ENCODE measurements at regions not wholly inside any gene's neighbourhood (a gene's known extent, or its start where the extent isn't known, plus 50 kb on each side); places are given as distances from the start of the nearest gene placed in this dataset.
"Not testable (repeated sequence)": the region's sequence is repeated elsewhere in the genome, so short reads cannot be mapped to it uniquely, and the experiment has no call there.

- no peak for DNase-seq
These were observed 390.1 kb upstream of the RGS6 start for GRCh38 chr14:71541973-71542690.

DNA sequence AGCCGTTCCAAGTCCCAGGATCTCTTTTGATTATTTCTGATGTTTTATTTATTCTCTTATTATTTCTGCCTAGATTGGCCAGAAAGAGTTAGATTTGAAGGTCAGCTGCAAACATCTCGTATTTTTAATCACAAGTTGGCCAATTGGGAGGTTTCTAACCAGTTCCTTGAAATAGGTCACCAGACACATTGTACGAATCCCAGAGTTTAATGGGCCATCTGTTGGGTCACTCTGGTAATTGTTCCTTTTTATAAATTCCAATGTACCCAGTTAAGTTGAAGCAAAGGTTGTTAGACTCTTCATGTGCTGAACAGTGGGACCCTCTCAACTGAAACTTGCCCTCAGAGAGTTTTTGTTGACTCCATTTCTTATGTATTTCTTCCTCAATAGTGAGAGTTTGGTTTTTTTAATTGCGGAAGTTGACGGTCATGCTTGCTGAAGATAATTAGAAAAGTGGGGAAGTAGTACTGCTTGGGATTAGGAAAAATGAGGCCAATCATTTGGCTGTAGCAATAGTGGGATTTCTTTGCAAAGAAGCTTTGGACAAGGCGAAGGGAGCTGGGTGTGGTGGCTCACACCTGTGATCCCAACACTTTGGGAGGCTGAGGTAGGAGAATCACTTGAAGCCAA is 382.7 kb upstream of the RGS6 start:
- no peak for DNase-seq

DNA sequence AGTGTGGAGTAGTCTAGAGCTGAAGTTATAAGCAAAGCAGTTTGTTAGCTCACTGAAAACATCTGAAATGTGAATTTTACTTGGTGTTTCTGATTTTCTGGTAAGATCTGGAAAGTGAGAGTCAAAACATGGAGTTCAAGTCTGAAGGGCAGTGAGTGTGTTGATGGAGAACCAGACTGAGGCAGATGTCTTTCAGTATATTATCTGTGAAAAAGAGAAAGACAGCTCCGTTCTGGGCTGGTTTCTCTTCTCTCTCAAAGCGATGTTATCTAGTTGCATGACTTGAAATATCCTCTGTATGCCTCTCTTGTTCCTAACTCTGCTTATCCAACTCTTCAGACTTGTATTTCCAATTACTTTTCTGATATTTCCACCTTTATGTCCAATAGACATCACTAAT is 381.9 kb upstream of the RGS6 start:
- DNase-seq, result no peak

DNA sequence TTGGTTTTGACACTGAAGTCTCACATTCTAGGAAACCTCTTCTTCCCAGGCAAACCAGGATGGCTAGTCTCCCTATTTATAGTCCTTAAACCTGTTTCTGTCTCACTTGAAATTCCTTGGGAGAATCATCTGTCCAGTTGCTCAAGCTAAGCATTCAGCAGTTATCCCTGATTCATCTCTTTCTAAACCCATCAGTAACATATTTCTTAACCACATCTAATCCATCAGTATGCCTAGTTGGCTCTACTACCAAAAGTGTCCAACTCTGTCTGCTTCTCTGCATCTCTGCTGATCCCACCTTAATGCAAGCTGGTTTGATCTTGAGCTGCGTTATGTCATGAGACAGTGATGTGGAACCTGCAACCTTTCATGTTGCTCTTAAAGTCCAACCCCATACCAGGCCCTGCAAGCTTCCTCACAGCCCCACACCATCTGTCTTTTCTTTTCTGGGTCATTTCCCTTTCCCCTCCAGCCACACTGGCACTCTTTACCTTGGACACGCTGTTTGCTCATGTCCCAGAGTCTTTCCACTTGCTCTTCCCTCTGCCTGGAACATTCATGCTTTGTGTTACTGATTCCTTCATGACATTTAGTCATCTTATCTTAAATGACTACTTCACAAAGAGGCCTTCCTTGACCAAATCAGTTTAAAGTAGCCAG is 380.8 kb upstream of the RGS6 start:
- no peak for DNase-seq

DNA sequence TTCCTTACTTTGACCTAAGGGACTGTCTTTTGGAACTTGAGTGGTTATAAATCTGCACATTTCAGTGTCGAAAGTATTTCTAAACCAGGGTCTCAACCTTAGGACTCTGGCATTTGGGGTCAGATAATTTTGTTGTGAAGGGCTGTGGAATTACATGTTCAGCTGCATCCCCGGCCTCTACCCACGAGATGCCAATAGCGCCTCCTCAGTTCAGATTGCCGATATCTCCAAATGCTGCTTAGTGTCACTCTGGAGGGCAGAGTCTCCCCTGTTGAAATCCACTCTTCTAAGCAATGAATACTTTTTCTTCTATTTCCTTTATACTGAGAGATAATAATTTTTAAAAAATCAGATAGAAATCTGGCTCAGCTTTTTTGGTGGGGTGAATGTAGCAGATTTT is 379.4 kb upstream of the RGS6 start:
- no peak for DNase-seq

GRCh38 chr14:71553779-71554178 is 378.4 kb upstream of the RGS6 start:
- DNase-seq, result no peak

DNA sequence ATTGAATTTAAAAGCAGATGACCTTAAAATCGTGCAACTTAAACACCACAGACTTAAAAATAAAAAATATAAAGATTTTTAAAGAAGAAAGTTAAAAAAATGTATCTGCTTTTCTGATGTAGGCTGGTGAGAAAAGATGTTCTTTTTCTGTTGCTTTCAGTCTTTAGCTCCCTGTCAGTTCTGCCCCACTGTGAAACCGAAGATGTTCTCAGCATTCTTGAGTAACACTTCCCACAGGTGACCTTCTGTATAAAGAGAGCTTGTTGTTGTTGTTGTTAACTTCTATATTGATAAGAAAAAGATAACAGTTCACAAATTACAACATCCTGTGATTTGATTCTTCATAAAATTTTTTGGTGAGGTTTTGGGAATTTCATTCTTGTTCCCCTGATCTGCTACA is 377.9 kb upstream of the RGS6 start:
- DNase-seq, result no peak

DNA sequence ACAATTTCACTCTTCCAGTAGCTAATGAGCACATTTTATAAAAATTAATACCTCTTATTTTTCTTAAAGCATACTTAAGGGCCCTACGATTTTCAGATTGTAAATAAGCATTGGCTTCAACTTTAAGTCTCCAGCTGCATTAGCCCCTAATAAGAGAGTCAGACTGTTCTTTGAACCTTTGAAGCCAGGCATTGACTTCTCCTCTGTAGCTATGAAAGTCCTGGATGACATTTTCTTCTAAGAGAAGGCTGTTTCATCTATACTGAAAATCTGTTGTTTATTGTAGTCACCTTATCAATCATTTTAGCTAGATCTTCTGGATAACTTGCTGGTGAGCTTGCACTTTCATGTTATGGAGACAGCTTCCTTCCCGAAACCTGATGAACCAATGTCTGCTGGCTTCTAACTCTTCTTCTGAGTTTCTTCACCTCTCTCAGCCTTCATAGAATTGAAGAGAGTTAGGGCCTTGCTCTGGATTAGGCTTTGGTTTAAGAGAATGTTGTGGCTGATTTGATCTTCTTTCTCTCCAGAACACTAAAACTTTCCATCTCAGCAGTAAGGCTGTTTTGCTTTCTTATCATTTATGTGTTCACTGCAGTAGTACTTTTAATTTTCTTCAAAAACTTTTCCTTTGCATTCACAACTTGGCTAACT is 377.1 kb upstream of the RGS6 start:
- DNase-seq, result no peak

DNA sequence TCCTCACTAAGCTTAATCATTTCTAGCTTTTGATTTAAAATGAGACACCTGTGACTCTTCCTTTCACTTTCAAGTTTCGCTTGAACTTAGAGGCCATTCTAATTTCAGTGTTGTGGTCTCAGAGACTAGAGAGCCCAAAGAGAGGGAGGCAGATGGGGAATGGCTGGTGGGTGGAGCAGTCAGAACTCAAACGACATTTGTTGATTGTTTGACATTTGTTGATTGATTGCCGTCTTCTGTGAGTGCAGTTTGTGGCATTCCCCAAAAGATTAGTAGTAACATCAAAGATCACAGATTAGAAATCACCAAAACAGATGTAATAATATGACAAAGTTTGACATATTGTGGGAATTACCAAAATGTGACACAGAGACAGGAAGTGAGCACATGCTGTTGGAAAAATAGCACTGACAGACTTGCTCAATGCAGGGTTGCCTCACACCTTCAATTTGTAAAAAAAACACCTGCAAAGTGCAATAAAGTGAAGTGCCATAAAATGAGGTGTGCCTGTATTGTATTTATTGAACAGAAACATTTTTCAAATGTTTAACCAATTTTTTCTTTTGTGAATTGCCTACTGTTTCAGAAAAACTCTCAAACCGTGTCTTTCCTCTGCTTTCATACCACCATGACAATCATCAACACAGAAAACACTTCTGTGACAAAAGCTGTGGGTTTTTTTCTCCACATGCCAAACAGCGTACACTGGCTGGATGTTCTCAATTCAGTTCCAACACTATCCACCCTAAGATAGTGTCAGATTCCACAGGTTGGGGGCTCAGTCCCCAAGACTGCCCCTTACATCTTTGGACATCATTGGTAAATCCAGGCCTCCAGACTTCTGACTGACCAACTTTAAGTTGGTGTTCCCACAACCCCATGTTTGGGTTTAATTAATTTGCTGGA is 376.3 kb upstream of the RGS6 start:
- DNase-seq, result no peak

DNA sequence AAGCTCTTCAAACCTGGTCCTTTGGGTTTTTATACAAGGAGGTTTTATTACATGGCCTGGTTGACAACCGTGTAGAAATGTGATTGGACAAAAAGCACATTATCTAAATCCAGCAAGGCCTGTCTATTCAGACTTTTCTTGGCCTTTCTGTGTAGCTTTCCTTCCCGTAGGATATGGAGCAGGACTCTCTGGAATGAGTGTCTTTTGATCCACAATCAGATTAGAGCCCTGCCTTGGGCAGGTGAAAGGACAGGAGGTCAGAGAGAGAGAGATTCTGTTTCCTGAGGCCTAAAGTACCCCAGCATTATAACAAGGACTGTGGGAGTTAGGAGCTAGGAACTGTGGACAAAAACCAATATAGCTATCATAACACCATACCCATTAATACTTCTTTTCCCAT is 375.5 kb upstream of the RGS6 start:
- DNase-seq, result no peak

DNA sequence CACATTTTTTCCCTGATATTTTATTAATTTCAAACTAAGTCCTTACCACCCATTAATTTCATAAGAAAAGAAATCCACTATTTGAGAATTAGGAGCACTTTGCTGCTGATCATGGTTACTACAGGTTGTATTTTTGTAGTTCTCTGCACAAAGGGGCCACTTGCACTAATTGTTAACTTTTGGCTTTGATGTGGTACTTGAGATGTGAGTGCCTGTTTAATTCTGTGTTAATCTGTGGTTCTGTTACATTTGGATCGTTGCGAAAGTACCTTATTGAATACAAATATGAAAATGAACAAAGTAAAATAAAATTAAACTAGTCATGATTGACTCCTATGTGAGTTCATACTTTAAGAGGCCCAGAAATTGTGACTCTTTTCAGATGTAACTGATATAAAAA is 374.9 kb upstream of the RGS6 start:
- no peak for DNase-seq

DNA sequence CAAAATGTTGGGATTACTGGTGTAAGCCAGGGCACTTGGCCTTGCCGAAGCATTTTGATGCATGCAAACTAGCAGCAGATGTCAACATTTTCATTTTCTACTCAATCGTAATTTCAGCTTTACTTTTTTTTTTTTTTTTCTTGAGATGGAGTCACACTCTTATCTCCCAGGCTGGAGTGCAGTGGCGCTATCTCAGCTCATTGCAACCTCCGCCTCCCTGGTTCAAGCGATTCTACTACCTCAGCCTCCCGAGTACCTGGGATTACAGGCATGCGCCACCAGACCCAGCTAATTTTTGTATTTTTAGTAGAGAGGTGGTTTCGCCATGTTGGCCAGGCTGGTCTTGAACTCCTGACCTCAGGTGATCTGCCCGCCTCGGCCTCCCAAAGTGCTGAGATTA is 373.3 kb upstream of the RGS6 start:
- not testable (repeated sequence) for DNase-seq

DNA sequence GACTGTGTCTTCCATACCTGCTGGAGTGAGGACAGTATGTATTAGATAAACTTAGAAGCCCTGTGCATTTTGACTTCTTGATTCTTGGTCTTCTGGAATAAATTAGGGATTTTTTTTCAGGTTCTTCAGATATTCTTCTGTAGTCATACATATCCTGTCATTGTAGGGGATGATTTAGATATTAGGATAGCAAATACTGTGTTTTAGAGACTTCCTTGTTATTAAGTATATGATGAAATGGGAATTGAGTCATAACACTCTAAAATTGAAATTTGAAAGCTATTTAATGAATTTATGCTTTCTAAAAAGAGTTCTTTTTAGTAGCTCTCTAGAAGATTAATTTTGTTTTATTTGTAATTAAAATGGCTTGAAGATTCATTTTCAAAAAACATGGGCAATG is 371.5 kb upstream of the RGS6 start:
- no peak for DNase-seq

- no peak for DNase-seq
These were observed 368.6 kb upstream of the RGS6 start for GRCh38 chr14:71563492-71564153.

DNA sequence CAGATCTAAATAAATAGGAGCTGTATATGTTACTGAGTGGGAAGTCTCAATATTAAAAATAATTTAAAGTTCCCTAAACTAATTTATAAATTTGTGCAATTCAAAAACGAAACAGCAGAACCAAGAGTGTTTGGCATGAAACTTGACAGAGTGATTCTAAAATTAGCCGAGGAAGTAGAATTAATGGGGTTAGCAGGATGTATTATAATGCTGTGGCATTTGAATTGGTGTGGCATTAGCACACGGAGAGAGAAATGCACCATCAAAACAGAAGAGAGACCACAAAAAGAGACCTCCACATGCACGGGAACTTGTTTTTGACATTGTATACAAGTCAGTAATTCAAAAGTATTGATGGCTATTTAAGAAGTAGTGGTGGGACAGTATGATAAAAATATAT is 366.0 kb upstream of the RGS6 start:
- no peak for DNase-seq

DNA sequence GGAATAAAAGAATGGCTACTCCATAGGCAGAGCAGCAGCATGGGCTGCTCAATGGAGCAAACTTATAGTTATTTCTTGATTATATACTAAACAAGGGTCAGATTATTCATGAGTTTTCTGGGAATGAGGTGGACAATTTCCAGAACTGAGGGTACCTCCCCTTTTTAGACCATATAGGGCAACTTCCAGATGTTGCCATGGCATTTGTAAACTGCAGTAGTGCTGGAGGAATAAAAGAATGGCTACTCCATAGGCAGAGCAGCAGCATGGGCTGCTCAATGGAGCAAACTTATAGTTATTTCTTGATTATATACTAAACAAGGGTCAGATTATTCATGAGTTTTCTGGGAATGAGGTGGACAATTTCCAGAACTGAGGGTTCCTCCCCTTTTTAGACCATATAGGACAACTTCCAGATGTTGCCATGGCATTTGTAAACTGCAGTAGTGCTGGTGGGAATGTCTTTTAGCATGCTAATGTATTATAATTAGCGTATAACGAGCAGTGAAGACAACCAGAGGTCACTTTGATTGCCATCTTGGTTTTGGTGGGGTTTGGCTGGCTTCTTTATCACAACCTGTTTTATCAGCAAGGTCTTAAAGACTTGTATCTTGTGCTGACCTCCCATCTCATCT is 364.6 kb upstream of the RGS6 start:
- DNase-seq, result not testable (repeated sequence)

GRCh38 chr14:71574976-71575375 is 357.3 kb upstream of the RGS6 start:
- DNase-seq, result no peak

DNA sequence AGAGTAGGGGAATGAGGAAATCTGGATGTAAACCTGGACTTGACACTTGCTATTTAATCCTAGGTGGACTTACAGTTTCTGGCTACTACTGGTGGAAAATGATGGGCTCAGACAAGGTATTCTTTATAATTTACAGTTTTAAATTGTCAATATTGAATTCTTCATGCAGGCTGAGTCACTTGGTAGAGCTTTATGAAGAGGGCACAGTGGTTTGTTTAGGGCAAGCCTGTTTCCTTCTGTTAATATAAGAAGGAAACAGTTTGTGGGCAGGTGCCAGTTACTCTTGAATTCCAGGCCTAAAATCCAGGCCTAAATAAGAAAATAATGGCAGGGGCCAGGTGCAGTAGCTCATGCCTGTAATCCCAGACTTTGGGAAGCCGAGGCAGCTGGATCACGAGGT is 355.8 kb upstream of the RGS6 start:
- DNase-seq, result no peak

GRCh38 chr14:71579331-71579730 is 352.9 kb upstream of the RGS6 start:
- no peak for DNase-seq

GRCh38 chr14:71582705-71583104 is 349.5 kb upstream of the RGS6 start:
- no peak for DNase-seq

DNA sequence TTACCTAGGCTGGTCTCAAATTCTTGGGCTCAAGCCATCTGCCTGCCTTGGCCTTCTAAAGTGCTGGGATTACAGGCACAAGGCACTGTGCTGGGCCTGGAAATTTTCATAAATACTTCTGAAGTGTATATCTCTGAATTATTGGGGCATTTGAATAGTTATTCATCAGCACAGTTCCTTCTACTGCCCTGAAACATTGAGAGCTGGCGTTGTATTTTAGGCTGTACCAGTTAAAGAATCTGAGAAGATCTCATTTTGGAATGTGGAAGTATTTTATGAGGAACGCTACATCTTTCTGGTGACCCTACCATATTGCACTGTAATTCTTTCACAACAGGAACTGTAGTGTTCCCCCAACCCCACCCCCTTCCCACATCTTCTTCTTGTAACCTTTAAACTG is 349.0 kb upstream of the RGS6 start:
- no peak for DNase-seq

- DNase-seq, result no peak
These were observed 348.5 kb upstream of the RGS6 start for GRCh38 chr14:71583705-71584104.
